DMS153 treated with DMSO at 0.1 percent for 48 hours (cell line): ENCODE measurements at regions not wholly inside any gene's neighbourhood (a gene's known extent, or its start where the extent isn't known, plus 50 kb on each side); places are given as distances from the start of the nearest gene placed in this dataset.
"Not testable (repeated sequence)": the region's sequence is repeated elsewhere in the genome, so short reads cannot be mapped to it uniquely, and the experiment has no call there.

Source experiments
- DNase-seq: peaks from one replicate; lab custom pipeline; 2025; ENCODE audit not compliant: unreplicated experiment; lab: John Stamatoyannopoulos, UW

- no peak for DNase-seq
Measured at GRCh38 chr1:194975913-194976312, 1632.3 kb downstream of the KCNT2 start.

GRCh38 chr1:194968916-194969315, 1639.3 kb downstream of the KCNT2 start:
- DNase-seq = no peak

GRCh38 chr1:194959795-194960194, 1648.4 kb downstream of the KCNT2 start:
- no peak for DNase-seq

DNA sequence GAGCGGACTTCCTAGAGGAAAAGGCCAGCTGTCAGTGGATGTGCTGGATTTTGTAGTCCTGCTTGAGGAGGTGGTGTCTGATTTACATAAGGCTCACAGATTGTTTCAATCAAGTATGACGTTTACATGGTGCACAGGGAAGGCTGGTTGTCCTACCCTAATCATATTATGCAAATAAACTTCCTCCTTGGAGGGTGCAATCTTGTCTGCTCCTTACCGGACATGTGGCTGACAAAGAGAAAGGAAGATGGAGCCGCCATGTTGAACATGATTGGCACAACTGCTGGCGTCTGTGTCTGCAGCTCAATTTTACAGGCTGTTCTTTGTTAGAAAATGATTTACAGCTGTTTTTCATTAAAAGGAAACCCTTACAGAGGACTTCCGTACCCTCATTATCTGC, 1656.1 kb downstream of the KCNT2 start:
- no peak for DNase-seq

DNA sequence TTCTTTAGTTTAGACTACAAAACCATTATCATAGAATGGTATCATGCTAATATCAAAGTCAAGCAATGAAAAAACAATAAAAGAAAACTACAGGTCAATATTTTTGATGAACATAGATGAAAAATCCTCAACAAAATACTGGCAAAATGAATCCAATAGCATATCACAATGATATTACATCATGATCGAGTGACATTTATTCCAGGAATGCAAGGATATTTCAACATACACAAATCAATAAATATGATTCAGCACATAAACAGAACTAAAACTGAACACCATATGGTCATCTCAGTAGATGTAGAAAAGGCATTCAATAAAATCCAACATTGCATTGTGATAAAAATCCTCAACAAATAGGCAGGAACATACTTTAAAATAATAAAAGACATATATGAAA, 1657.7 kb downstream of the KCNT2 start:
- DNase-seq = no peak

- no peak for DNase-seq
Measured at GRCh38 chr1:194940336-194941030, 1667.8 kb downstream of the KCNT2 start.

GRCh38 chr1:194935864-194936263, 1672.4 kb downstream of the KCNT2 start:
- DNase-seq = no peak

DNA sequence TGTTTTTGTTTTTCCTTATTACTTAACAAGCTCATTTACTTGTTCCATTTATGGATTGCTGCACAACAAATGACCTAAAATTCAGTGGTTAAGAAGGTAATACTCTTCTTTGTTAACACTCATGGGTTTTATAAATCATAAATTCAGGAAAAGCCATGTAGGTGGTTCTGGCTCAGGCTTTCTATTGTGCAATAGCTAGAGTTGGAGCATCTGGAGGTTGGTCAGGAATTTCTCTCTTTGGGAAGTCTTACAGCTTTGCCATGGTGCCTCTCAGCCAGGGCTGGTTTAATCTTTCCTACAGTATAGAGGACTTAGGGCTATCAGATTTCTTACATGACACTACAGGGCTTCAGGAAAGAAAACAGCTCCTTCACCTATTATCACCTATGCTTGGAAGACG, 1677.1 kb downstream of the KCNT2 start:
- no peak for DNase-seq

DNA sequence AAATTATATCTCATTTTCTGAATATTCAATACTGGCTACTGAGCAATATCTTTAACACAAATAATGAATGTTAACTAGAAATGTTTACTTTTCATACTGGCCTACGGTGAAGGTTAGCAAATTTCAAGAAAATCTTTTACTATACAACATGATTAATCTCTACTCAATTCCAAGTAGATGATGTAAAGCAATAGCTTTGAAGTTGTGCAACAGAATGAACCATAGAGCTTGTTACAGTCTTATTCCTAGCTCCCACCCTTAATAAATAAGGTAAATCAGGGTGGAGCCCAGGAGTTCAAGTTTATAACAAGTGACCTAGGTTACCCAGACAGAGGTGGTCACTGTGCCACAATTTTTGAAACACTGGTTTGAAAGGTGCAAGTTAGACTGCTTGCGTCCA, 1678.1 kb downstream of the KCNT2 start:
- no peak for DNase-seq

GRCh38 chr1:194929357-194929756, 1678.9 kb downstream of the KCNT2 start:
- DNase-seq = no peak

- DNase-seq = no peak
Measured at GRCh38 chr1:194919146-194919545, 1689.1 kb downstream of the KCNT2 start.

GRCh38 chr1:194917769-194918168, 1690.5 kb downstream of the KCNT2 start:
- DNase-seq = no peak

DNA sequence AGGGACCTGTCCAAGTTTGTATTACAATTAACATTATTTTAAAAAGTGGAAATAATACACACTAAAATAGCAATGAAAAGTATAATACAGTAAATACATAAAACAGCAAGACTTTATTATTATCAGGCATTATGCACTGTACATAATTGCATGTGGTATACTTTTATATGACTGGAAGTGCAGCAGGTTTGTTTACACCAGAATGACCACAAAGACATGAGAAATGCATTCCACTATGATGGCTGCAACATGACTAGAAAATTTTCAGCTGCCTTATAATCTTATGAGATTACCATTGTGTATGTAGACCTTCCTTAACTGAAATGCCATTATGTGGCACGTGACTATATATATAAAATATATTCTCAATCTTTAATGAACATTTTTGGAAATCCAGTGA, 1699.6 kb downstream of the KCNT2 start:
- DNase-seq = no peak

DNA sequence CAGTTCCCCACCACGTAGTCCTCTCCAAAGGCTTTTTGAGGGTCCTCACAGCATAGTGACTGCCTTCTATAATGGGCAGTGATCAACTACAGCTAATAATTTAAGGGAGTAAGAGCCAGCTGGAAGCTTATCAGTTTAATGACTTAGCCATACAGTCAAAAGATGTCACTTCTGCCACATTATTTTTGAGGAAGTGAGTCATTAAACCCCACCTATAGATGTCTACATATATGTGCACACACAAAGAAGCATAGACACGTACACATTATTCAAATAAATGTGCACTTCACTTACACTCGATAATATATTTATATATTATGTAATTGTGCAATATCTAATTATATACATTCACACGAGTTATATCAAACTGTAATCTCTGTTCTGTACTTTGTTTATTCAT, 1704.7 kb downstream of the KCNT2 start:
- no peak for DNase-seq

DNA sequence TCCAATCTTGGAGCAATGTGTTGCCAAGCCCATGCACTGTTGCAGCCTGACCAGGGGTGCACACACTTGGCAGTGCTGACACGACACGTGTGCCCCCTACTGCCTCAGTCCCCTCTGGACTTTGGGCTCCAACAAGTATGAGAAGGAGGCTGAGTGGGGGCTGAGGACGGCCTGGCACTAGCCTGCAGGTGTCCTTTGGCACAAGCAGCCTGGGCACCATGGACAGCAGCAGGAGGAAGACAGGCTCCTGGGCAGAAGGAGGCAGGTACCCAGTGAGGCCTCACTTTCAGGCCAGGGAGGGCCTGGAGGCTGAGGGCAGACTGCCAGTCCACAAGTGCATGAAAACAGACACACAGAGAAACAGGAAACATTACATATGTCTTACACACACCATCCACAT, 1702.9 kb upstream of the B3GALT2 start:
- DNase-seq = no peak

DNA sequence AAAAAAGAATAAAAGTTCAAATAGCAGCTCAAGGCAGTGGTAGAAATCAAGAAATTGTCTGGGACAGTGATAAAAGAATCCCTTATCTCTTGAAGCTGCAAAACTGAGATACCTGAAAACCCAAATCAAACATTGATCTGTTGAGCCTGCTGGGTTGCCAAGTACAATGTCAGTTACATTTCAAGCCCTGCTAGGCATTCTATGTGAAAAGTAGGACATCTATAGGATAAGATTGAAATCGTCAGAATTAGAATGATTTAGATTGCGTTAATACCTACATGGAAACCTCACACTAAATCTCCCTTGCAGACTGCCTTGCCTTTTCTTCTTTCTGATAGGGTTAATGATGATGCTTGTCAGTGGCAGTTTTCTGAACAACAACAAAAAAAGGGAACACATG, 1684.4 kb upstream of the B3GALT2 start:
- DNase-seq = no peak

- DNase-seq = no peak
Measured at GRCh38 chr1:194866153-194866552, 1679.7 kb upstream of the B3GALT2 start.

GRCh38 chr1:194865383-194865782, 1679.0 kb upstream of the B3GALT2 start:
- no peak for DNase-seq

DNA sequence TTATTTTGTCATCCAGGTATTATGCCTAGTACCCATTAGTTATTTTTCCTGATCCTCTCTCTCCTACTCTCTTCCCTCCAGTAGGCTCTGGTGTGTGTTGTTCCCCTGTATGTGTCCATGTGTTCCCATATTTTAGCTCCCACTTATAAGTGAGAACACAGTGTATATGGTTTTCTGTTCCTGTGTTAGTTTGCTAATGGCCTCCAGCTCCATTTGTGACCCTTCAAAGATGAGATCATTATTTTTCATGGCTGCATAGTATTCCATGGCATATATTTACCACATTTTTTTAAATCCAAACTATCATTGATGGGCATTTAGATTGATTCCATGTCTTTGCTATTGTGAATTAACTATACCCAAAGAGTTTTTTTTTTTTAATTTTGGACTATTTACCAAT, 1675.7 kb upstream of the B3GALT2 start:
- no peak for DNase-seq

- no peak for DNase-seq
Measured at GRCh38 chr1:194860248-194861201, 1674.1 kb upstream of the B3GALT2 start.

GRCh38 chr1:194859481-194860154, 1673.2 kb upstream of the B3GALT2 start:
- DNase-seq = not testable (repeated sequence)
